Breast epithelium (tissue), 3 donors: ENCODE measurements at regions not wholly inside any gene's neighbourhood (a gene's known extent, or its start where the extent isn't known, plus 50 kb on each side); places are given as distances from the start of the nearest gene placed in this dataset.

Experiments
- CTCF ChIP-seq, 3 donors: fragments of 450-650 bp; IDR thresholded peaks; one replicate each; pipeline ENCODE4 v1.5.1; 2016 to 2017; ENCODE audit warnings: antibody characterized with exemption in 3 of 3, mild to moderate bottlenecking in 3 of 3, moderate library complexity in 3 of 3
- POLR2AphosphoS5 ChIP-seq, 3 donors: sonication (generic); formaldehyde crosslinking; IDR thresholded peaks; one replicate each; pipeline ENCODE4 v1.6.1; 2017; ENCODE audit warnings: antibody characterized with exemption in 3 of 3

GRCh38 chr2:121162893-121163292 is 122.1 kb downstream of the TFCP2L1 start:
- no peak for TF ChIP-seq CTCF (IDR thresholded peaks at IDR 0.05)
- no peak for TF ChIP-seq POLR2AphosphoS5 (IDR thresholded peaks at IDR 0.05)
